ENCODE measurements at regions not wholly inside any gene's neighbourhood (a gene's known extent, or its start where the extent isn't known, plus 50 kb on each side); places are given as distances from the start of the nearest gene placed in this dataset.

DNA sequence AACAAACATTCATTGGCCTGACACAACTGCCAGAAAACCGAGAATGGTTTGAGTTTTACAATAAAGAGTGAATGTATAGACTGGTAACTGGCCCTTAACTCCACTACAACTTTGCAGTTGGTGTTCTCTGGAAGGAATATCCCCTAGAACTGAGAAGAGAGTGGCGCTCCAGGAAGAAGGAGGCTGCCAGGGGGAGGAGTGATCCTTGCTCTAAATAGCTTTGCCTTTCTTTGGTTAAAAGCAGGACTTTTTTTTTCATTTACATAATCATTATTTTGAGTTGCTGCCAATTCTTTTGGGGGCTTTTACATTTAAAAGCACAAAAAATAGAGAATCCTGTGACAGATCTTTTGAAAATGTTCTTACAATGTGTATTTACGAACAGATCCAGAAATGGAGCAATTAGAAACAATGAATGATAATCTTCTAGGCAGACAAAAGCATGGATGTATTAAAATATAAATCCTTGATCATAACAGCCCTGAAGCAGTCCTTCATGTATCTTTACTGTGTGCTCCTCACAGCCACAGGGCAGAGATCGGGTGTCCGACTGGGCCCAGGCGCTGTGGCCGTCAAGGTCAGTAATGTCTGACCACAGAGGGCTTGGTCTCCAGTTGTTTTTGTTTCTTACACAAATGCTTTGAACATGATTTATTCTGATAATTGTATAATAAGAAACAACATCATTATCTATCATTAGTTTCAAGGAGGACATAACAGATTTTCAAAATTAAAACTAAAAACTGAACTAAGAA lies 612.2 kb downstream of the HDGFL1 start:
- H3K27ac ChIP-seq (ENCODE audit: low read length): no peak overlapping the region
- no peaks in the 10 kb centered on the region for H3K79me2 ChIP-seq (replicated peaks; ENCODE audit: insufficient read depth, low read length)
- no peak overlapping the region for H3K4me3 ChIP-seq (ENCODE audit: low read length)
- TF ChIP-seq SMC3 (conservative IDR thresholded peaks at IDR 0.05; ENCODE audit: poor library complexity) (no peak), POLR2AphosphoS5 (IDR thresholded peaks at IDR 0.05) (no peak), TAF1 (IDR thresholded peaks at IDR 0.05; ENCODE audit: low read depth) (no peak), EZH2 (IDR thresholded peaks at IDR 0.05; ENCODE audit: borderline replicate concordance, insufficient read depth, low read length, poor library complexity, severe bottlenecking) (no peak), EP300 (conservative IDR thresholded peaks at IDR 0.05; ENCODE audit: poor library complexity, severe bottlenecking) (no peak), MXI1 (conservative IDR thresholded peaks at IDR 0.05; ENCODE audit: poor library complexity, severe bottlenecking) (no peak), RAD21 (conservative IDR thresholded peaks at IDR 0.05) (no peak)
- TF ChIP-seq, protein P1, sequence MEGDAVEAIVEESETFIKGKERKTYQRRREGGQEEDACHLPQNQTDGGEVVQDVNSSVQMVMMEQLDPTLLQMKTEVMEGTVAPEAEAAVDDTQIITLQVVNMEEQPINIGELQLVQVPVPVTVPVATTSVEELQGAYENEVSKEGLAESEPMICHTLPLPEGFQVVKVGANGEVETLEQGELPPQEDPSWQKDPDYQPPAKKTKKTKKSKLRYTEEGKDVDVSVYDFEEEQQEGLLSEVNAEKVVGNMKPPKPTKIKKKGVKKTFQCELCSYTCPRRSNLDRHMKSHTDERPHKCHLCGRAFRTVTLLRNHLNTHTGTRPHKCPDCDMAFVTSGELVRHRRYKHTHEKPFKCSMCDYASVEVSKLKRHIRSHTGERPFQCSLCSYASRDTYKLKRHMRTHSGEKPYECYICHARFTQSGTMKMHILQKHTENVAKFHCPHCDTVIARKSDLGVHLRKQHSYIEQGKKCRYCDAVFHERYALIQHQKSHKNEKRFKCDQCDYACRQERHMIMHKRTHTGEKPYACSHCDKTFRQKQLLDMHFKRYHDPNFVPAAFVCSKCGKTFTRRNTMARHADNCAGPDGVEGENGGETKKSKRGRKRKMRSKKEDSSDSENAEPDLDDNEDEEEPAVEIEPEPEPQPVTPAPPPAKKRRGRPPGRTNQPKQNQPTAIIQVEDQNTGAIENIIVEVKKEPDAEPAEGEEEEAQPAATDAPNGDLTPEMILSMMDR (IDR thresholded peaks at IDR 0.05; ENCODE audit: poor library complexity, severe bottlenecking): no peak
- TF ChIP-seq, protein P2, sequence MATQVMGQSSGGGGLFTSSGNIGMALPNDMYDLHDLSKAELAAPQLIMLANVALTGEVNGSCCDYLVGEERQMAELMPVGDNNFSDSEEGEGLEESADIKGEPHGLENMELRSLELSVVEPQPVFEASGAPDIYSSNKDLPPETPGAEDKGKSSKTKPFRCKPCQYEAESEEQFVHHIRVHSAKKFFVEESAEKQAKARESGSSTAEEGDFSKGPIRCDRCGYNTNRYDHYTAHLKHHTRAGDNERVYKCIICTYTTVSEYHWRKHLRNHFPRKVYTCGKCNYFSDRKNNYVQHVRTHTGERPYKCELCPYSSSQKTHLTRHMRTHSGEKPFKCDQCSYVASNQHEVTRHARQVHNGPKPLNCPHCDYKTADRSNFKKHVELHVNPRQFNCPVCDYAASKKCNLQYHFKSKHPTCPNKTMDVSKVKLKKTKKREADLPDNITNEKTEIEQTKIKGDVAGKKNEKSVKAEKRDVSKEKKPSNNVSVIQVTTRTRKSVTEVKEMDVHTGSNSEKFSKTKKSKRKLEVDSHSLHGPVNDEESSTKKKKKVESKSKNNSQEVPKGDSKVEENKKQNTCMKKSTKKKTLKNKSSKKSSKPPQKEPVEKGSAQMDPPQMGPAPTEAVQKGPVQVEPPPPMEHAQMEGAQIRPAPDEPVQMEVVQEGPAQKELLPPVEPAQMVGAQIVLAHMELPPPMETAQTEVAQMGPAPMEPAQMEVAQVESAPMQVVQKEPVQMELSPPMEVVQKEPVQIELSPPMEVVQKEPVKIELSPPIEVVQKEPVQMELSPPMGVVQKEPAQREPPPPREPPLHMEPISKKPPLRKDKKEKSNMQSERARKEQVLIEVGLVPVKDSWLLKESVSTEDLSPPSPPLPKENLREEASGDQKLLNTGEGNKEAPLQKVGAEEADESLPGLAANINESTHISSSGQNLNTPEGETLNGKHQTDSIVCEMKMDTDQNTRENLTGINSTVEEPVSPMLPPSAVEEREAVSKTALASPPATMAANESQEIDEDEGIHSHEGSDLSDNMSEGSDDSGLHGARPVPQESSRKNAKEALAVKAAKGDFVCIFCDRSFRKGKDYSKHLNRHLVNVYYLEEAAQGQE (IDR thresholded peaks at IDR 0.05; ENCODE audit: borderline replicate concordance): no peak
- H3K9me2 ChIP-seq (ENCODE audit: insufficient read depth, low read length): no peaks in the 10 kb centered on the region
- no peaks in the 10 kb centered on the region for H3K36me3 ChIP-seq (ENCODE audit: insufficient read depth, low read length)
- H3K27me3 ChIP-seq (ENCODE audit: insufficient read depth, low read depth, low read length): no peaks in the 10 kb centered on the region
- H3F3A ChIP-seq (ENCODE audit: insufficient read depth, low read length, poor library complexity, severe bottlenecking): peaks cover 3% of the 10 kb centered on the region
- H3K9ac ChIP-seq (ENCODE audit: low read length): no peak overlapping the region
- H4K20me1 ChIP-seq (ENCODE audit: insufficient read depth): no peaks in the 10 kb centered on the region
- H2AFZ ChIP-seq (ENCODE audit: low read depth, low read length): no peak overlapping the region
- no peaks in the 10 kb centered on the region for H3K9me3 ChIP-seq (ENCODE audit: low read length)
- H3K4me2 ChIP-seq (ENCODE audit: low read length): no peak overlapping the region

DNA sequence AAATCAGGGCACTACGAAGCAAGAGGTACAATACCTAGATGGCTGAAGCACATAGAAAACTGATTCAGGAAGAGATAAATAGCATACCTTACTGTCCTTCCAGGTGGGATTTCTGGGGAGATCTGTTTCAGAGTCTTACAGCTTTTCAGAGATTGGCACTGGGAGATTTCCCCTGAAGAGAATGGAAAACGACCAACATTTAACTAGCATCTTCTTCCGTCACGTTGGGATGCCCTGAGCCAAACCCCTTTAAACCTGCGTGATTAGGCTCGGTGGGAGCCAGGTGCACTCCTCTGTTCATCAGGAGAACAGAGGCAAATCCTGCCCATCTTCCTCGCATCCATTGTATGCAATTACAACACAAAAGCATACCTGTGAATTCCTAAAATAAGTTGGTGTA lies 614.5 kb downstream of the HDGFL1 start:
- no peak for TF ChIP-seq EP300 (conservative IDR thresholded peaks at IDR 0.05; ENCODE audit: poor library complexity, severe bottlenecking)
- no peak for TF ChIP-seq EZH2 (IDR thresholded peaks at IDR 0.05; ENCODE audit: borderline replicate concordance, insufficient read depth, low read length, poor library complexity, severe bottlenecking)
- no peak for TF ChIP-seq RAD21 (conservative IDR thresholded peaks at IDR 0.05)
- no peak for TF ChIP-seq POLR2AphosphoS5 (IDR thresholded peaks at IDR 0.05)
- no peak for TF ChIP-seq MXI1 (conservative IDR thresholded peaks at IDR 0.05; ENCODE audit: poor library complexity, severe bottlenecking)
- TF ChIP-seq, protein P1 (IDR thresholded peaks at IDR 0.05; ENCODE audit: poor library complexity, severe bottlenecking): no peak
- no peak for TF ChIP-seq TAF1 (IDR thresholded peaks at IDR 0.05; ENCODE audit: low read depth)
- TF ChIP-seq SMC3 (conservative IDR thresholded peaks at IDR 0.05; ENCODE audit: poor library complexity): no peak
- H3K9ac ChIP-seq (ENCODE audit: low read length): no peak overlapping the region
- H3K4me2 ChIP-seq (ENCODE audit: low read length): no peak overlapping the region
- no peak overlapping the region for H3K4me3 ChIP-seq (ENCODE audit: low read length)
- H3K27ac ChIP-seq (ENCODE audit: low read length): no peak overlapping the region
- no peaks in the 10 kb centered on the region for H3K9me2 ChIP-seq (ENCODE audit: insufficient read depth, low read length)
- no peaks in the 10 kb centered on the region for H3K36me3 ChIP-seq (ENCODE audit: insufficient read depth, low read length)
- H3K27me3 ChIP-seq (ENCODE audit: insufficient read depth, low read depth, low read length): no peaks in the 10 kb centered on the region
- H3F3A ChIP-seq (ENCODE audit: insufficient read depth, low read length, poor library complexity, severe bottlenecking): peaks cover 3% of the 10 kb centered on the region
- no peak overlapping the region for H2AFZ ChIP-seq (ENCODE audit: low read depth, low read length)
- no peaks in the 10 kb centered on the region for H3K9me3 ChIP-seq (ENCODE audit: low read length)
- no peaks in the 10 kb centered on the region for H3K79me2 ChIP-seq (replicated peaks; ENCODE audit: insufficient read depth, low read length)
- no peaks in the 10 kb centered on the region for H4K20me1 ChIP-seq (ENCODE audit: insufficient read depth)

Measured in neural cell (in vitro differentiated cells).